AG09319 (cell line): ENCODE measurements at regions not wholly inside any gene's neighbourhood (a gene's known extent, or its start where the extent isn't known, plus 50 kb on each side); places are given as distances from the start of the nearest gene placed in this dataset.
A peak's percentile ranks its signal among the peaks of the same experiment; 100 is the strongest.

ENCODE experiments used
- DNase-seq: peaks from one replicate; pipeline ENCODE4 v3.0.0-alpha.2; 2010; ENCODE audit warnings: low read depth; ENCODE audit errors: extremely low read depth
- TF ChIP-seq, protein P1 (sequence below): IDR thresholded peaks from 2 replicates; pipeline ENCODE4 v1.5.1; 2011; ENCODE audit warnings: low read depth, mild to moderate bottlenecking, inconsistent platforms, low read length, moderate library complexity

DNA sequence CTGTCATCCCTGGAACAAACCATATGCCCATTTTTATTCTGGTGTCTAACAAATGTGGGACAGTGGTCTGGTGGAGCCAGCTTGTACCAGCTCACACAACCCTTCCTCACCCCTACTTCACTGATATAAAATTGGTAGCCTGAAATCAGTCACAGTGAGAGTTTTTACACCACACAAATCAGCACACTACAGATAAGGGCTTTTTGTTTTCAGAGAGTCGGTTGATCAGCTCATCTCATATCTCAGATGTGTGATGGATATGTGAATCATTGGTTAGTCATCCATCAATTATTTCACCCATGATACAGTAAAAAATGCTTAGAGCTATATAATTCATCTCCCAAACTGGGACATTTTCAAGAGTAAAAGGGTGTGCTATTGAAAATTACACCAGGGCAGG, 529.2 kb downstream of the EBF1 start:
- TF ChIP-seq, protein P1, sequence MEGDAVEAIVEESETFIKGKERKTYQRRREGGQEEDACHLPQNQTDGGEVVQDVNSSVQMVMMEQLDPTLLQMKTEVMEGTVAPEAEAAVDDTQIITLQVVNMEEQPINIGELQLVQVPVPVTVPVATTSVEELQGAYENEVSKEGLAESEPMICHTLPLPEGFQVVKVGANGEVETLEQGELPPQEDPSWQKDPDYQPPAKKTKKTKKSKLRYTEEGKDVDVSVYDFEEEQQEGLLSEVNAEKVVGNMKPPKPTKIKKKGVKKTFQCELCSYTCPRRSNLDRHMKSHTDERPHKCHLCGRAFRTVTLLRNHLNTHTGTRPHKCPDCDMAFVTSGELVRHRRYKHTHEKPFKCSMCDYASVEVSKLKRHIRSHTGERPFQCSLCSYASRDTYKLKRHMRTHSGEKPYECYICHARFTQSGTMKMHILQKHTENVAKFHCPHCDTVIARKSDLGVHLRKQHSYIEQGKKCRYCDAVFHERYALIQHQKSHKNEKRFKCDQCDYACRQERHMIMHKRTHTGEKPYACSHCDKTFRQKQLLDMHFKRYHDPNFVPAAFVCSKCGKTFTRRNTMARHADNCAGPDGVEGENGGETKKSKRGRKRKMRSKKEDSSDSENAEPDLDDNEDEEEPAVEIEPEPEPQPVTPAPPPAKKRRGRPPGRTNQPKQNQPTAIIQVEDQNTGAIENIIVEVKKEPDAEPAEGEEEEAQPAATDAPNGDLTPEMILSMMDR, result no peak
- DNase-seq, result no peak

DNA sequence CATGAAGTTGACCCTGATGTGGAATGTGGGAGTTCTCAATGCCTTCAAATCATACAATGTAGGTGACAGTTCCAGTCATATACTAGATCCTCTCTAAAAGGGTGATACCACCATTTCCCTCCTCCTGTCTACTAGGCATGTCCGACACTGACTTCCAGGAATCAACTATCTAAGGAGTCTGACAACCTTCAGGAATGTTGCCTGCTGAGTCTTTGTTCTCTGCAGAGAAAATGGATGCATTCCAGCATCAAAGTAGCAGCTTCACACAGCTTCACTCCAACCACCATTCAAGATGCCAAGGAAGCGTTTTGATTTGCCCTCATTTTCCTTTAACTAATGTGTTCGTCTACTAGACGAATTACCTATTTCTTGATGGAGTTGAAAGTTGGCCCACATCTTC, 530.2 kb downstream of the EBF1 start:
- TF ChIP-seq, protein P1, result no peak
- no peak for DNase-seq

DNA sequence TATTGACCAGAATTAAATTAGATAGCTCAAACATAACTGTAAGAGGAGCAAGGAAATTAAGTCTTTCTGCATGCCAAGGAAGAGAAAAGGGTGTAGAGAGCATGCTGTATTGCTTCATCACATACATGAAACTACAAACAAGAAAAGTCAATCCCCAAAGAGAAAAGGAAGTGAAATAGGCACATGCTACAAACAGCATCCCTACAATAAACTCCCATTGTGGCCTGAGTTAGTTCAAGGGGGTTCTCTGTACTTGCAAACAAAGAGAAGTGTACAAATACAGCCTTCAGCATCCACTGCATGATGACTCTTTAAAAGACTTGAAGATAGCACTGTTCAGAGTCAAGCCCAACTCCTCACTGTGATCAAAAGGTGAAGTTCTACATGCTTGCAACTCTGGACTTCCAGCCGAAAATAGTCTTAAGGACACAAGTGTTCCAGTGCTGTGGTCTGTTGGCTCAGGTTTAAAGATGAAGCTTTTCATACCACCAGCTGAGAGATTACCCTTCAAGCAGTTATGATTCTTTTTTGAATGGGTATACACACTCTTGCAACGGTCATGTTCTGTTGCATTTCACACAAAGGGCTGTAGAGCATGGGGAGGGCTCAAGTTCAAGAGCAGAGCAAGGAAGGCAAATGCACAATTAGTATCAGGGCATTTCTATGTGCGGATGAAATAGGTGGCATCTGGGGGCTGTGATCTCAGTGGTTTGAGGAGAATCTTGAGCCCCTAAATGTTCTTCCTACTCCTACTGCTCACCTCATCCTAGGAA, 534.5 kb downstream of the EBF1 start:
- TF ChIP-seq, protein P1, result no peak
- no peak for DNase-seq

DNA sequence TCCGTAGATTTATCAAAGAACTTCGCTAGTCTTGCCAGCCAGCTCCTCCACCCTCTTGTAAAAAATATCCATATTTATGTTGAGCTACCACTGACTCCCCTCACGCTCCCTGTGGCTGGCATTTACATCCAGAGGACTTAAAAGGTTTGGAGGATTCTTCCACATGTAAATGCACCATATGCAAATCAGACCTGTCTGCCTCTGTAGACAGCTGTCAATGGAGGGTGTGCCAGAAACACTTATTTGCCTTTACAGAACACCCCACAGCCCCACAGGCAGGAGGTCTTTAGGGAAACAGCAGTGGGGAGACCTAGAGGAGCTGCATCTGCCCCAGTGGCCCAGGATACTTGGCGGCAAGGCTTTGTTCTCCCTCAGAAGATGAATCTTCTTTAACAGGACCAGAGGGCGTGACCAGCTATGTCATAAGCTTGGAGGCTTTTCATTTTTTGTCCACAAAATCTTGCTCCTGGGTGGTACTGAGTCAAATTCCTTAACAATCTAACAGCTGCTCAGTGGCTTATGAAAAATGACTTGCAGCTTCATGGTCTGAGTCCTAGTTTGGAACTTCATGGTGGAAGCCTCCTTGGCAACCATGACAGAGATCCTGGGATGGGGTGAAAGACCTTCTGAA, 535.8 kb downstream of the EBF1 start:
- TF ChIP-seq, protein P1, result no peak
- DNase-seq, result no peak

DNA sequence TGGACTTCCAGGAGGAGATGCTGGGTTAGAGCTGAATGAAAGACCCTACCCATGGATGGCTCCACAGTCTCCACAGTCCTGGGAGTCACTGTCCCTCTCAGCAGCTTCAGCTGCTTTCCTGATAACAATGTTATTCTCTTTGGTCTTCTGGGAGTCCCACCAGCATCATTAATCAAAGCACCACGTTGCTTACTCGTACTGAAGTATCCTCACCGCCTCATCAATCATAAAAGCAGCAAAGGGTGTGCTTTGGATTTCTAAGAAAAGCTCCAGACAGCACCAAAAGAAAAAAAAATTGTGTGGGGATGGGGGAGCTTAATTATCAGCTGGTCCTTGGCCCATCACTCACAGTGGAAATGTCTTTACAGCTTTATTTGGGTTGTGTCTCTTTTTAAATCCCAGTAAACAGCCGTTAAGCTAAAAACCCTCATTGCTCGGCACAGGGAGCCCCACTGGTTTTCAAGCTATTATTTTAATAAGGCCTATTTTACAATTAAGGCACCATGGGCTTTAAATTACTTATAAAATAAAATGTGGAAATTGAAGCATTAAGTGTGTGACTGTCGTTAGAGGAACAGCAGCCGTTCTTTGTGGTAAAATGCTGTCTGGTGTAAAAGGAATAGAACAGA, 538.0 kb downstream of the EBF1 start:
- TF ChIP-seq, protein P1, result no peak

DNA sequence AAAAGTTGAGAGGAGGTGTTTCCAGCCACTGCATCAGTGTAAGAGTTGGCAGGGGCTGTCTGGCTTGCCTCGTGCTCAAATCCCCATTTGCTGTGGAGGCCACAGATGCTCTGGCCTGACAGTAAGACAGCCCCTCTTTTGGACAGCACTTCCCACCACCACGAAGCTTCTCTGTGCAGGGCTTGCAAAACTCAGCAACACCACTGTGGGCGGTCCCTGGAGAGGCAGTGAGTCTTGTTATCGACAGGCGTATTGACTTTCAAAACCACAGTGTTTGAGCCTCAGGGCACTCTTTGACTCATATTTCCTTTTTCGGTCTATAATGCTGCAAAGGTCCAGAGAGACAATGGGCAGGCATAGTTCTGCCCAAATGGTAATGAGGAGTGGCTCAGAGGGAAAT, 539.5 kb downstream of the EBF1 start:
- TF ChIP-seq, protein P1, result no peak
- DNase-seq, result peak; percentile 14

More for the DNA sequence above, 538.0 kb downstream of the EBF1 start:
- no peak for DNase-seq

DNA sequence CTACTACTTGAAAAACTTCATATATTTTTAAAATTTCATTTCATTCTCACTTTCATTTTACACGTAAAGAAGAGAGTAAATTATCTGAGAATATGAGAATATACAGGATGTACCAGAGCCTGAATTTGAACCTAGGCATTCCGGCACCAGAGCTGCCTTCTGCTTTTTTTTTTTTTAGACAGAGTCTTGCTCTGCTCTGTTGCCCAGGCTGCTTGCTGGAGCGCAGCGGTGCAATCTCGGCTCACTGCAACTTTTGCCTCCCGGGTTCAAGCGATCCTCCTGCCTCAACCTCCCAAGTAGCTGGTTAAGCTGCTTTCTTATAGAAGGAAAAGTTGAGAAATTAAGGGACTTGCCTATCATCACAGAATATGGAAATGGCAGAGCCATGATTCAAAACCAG, 540.1 kb downstream of the EBF1 start:
- TF ChIP-seq, protein P1, result no peak
- no peak for DNase-seq
